ENCODE measurements at regions not wholly inside any gene's neighbourhood (a gene's known extent, or its start where the extent isn't known, plus 50 kb on each side); places are given as distances from the start of the nearest gene placed in this dataset.

- intact Hi-C loops (cut with DNase I), result no loop called here
- no peaks in the 10 kb centered on the region for H3K9me3 ChIP-seq (ENCODE audit: control insufficient read depth, low read length)
- no peak for ATAC-seq
- H3K4me3 ChIP-seq (ENCODE audit: low read length), result no peak overlapping the region
- no peaks in the 10 kb centered on the region for H3K27me3 ChIP-seq (ENCODE audit: control insufficient read depth, insufficient read depth)
- H3K27ac ChIP-seq (ENCODE audit: low read length), result no peak overlapping the region
- no peak for DNase-seq
- 67% methylated on average over 7 of the region's 7 CpGs for whole genome bisulfite sequencing
- peaks cover 2% of the 10 kb centered on the region for H3K4me1 ChIP-seq (ENCODE audit: control insufficient read depth, insufficient read depth, low read length)
Observed at GRCh38 chr1:201763455-201764140, 65.4 kb upstream of the IPO9 start.

GRCh38 chr1:201764166-201764565 lies 64.8 kb upstream of the IPO9 start:
- H3K27me3 ChIP-seq (ENCODE audit: control insufficient read depth, insufficient read depth), result no peaks in the 10 kb centered on the region
- H3K4me3 ChIP-seq (ENCODE audit: low read length), result no peak overlapping the region
- no peak overlapping the region for H3K27ac ChIP-seq (ENCODE audit: low read length)
- H3K4me1 ChIP-seq (ENCODE audit: control insufficient read depth, insufficient read depth, low read length), result peaks cover 2% of the 10 kb centered on the region
- ATAC-seq (no peak), DNase-seq (no peak)
- no peaks in the 10 kb centered on the region for H3K9me3 ChIP-seq (ENCODE audit: control insufficient read depth, low read length)
- WGBS, result 95% methylated on average over 4 of the region's 4 CpGs
- intact Hi-C loops (cut with DNase I), result no loop called here

GRCh38 chr1:201764579-201764978 lies 64.4 kb upstream of the IPO9 start:
- Histone ChIP-seq H3K9me3 (ENCODE audit: control insufficient read depth, low read length) (no peaks in the 10 kb centered on the region), H3K27me3 (ENCODE audit: control insufficient read depth, insufficient read depth) (no peaks in the 10 kb centered on the region), H3K4me1 (ENCODE audit: control insufficient read depth, insufficient read depth, low read length) (peaks cover 2% of the 10 kb centered on the region), H3K4me3 (ENCODE audit: low read length) (no peak overlapping the region), H3K27ac (ENCODE audit: low read length) (no peak overlapping the region)
- intact Hi-C loops (cut with DNase I), result no loop called here
- ATAC-seq (no peak), DNase-seq (no peak)
- 96% methylated on average over 2 of the region's 2 CpGs for WGBS

- peak overlapping the region; percentile 23 for H3K27ac ChIP-seq (ENCODE audit: low read length)
- DNase-seq (peak; percentile 38 to 60 (median 53)), ATAC-seq (peak; percentile 70 to 79)
- no peaks in the 10 kb centered on the region for H3K27me3 ChIP-seq (ENCODE audit: control insufficient read depth, insufficient read depth)
- H3K4me1 ChIP-seq (ENCODE audit: control insufficient read depth, insufficient read depth, low read length), result peaks cover 6% of the 10 kb centered on the region
- WGBS, result 74% methylated on average over 7 of the region's 7 CpGs
- H3K4me3 ChIP-seq (ENCODE audit: low read length), result no peak overlapping the region
- H3K9me3 ChIP-seq (ENCODE audit: control insufficient read depth, low read length), result no peaks in the 10 kb centered on the region
- intact Hi-C loops (cut with DNase I), result no loop called here
Observed at GRCh38 chr1:201766131-201766866, 62.7 kb upstream of the IPO9 start.

GRCh38 chr1:201767339-201767738 lies 61.6 kb upstream of the IPO9 start:
- intact Hi-C loops (cut with DNase I), result no loop called here
- 96% methylated on average over 6 of the region's 6 CpGs for WGBS

GRCh38 chr1:201769072-201769471 lies 59.9 kb upstream of the IPO9 start:
- no peaks in the 10 kb centered on the region for H3K27me3 ChIP-seq (ENCODE audit: control insufficient read depth, insufficient read depth)
- H3K9me3 ChIP-seq (ENCODE audit: control insufficient read depth, low read length), result peaks cover 2% of the 10 kb centered on the region
- 42% methylated on average over 2 of the region's 2 CpGs for WGBS
- no peak for DNase-seq
- H3K4me3 ChIP-seq (ENCODE audit: low read length), result no peak overlapping the region
- ATAC-seq, result peak in 1 of 2 donors; percentile 54
- intact Hi-C loops (cut with DNase I), result no loop called here
- H3K4me1 ChIP-seq (ENCODE audit: control insufficient read depth, insufficient read depth, low read length), result peaks cover 7% of the 10 kb centered on the region
- H3K27ac ChIP-seq (ENCODE audit: low read length), result no peak overlapping the region

More at GRCh38 chr1:201767339-201767738, 61.6 kb upstream of the IPO9 start:
- Histone ChIP-seq H3K4me3 (ENCODE audit: low read length) (no peak overlapping the region), H3K9me3 (ENCODE audit: control insufficient read depth, low read length) (peaks cover 2% of the 10 kb centered on the region), H3K4me1 (ENCODE audit: control insufficient read depth, insufficient read depth, low read length) (peaks cover 6% of the 10 kb centered on the region), H3K27me3 (ENCODE audit: control insufficient read depth, insufficient read depth) (no peaks in the 10 kb centered on the region), H3K27ac (ENCODE audit: low read length) (no peak overlapping the region)
- no peak for DNase-seq
- ATAC-seq, result no peak

- DNase-seq, result peak; percentile 71 to 86 (median 75)
- H3K27ac ChIP-seq (ENCODE audit: low read length), result no peak overlapping the region
Observed at GRCh38 chr1:201769966-201770365, 59.0 kb upstream of the IPO9 start.

GRCh38 chr1:201771466-201771865 lies 57.5 kb upstream of the IPO9 start:
- no peak for ATAC-seq

More at GRCh38 chr1:201769966-201770365, 59.0 kb upstream of the IPO9 start:
- Histone ChIP-seq H3K27me3 (ENCODE audit: control insufficient read depth, insufficient read depth) (no peaks in the 10 kb centered on the region), H3K4me1 (ENCODE audit: control insufficient read depth, insufficient read depth, low read length) (peaks cover 8% of the 10 kb centered on the region), H3K4me3 (ENCODE audit: low read length) (no peak overlapping the region), H3K9me3 (ENCODE audit: control insufficient read depth, low read length) (peaks cover 2% of the 10 kb centered on the region)
- intact Hi-C loops (cut with DNase I), result no loop called here
- WGBS, result 18% methylated on average over 3 of the region's 3 CpGs
- peak; percentile 88 to 90 for ATAC-seq

GRCh38 chr1:201772178-201772577 lies 56.8 kb upstream of the IPO9 start:
- Histone ChIP-seq H3K27me3 (ENCODE audit: control insufficient read depth, insufficient read depth) (no peaks in the 10 kb centered on the region), H3K9me3 (ENCODE audit: control insufficient read depth, low read length) (peaks cover 2% of the 10 kb centered on the region), H3K4me1 (ENCODE audit: control insufficient read depth, insufficient read depth, low read length) (peaks cover 8% of the 10 kb centered on the region), H3K4me3 (ENCODE audit: low read length) (no peak overlapping the region), H3K27ac (ENCODE audit: low read length) (no peak overlapping the region)
- intact Hi-C loops (cut with DNase I), result no loop called here
- ATAC-seq (no peak), DNase-seq (no peak)
- WGBS, result 88% methylated on average over 1 of the region's 1 CpG

More at GRCh38 chr1:201771466-201771865, 57.5 kb upstream of the IPO9 start:
- no peak overlapping the region for H3K27ac ChIP-seq (ENCODE audit: low read length)
- peaks cover 2% of the 10 kb centered on the region for H3K9me3 ChIP-seq (ENCODE audit: control insufficient read depth, low read length)
- 91% methylated on average over 2 of the region's 2 CpGs for WGBS
- no peak for DNase-seq
- intact Hi-C loops (cut with DNase I), result no loop called here
- peaks cover 8% of the 10 kb centered on the region for H3K4me1 ChIP-seq (ENCODE audit: control insufficient read depth, insufficient read depth, low read length)
- H3K4me3 ChIP-seq (ENCODE audit: low read length), result no peak overlapping the region
- no peaks in the 10 kb centered on the region for H3K27me3 ChIP-seq (ENCODE audit: control insufficient read depth, insufficient read depth)

- Histone ChIP-seq H3K4me1 (ENCODE audit: control insufficient read depth, insufficient read depth, low read length) (peaks cover 8% of the 10 kb centered on the region), H3K4me3 (ENCODE audit: low read length) (no peak overlapping the region), H3K9me3 (ENCODE audit: control insufficient read depth, low read length) (peaks cover 2% of the 10 kb centered on the region), H3K27ac (ENCODE audit: low read length) (no peak overlapping the region), H3K27me3 (ENCODE audit: control insufficient read depth, insufficient read depth) (no peaks in the 10 kb centered on the region)
- ATAC-seq, result no peak
- no peak for DNase-seq
- 62% methylated on average over 4 of the region's 4 CpGs for WGBS
- intact Hi-C loops (cut with DNase I), result no loop called here
Observed at GRCh38 chr1:201773764-201774163, 55.2 kb upstream of the IPO9 start.

GRCh38 chr1:201774224-201774982 lies 54.6 kb upstream of the IPO9 start:
- Histone ChIP-seq H3K27me3 (ENCODE audit: control insufficient read depth, insufficient read depth) (no peaks in the 10 kb centered on the region), H3K9me3 (ENCODE audit: control insufficient read depth, low read length) (peaks cover 2% of the 10 kb centered on the region), H3K27ac (ENCODE audit: low read length) (peak overlapping the region; percentile 26), H3K4me3 (ENCODE audit: low read length) (no peak overlapping the region), H3K4me1 (ENCODE audit: control insufficient read depth, insufficient read depth, low read length) (peaks cover 8% of the 10 kb centered on the region)
- intact Hi-C loops (cut with DNase I), result no loop called here
- DNase-seq, result no peak
- WGBS, result 59% methylated on average over 4 of the region's 4 CpGs
- no peak for ATAC-seq
